CD4-positive, alpha-beta memory T cell (primary cell): ENCODE measurements at regions not wholly inside any gene's neighbourhood (a gene's known extent, or its start where the extent isn't known, plus 50 kb on each side); places are given as distances from the start of the nearest gene placed in this dataset.

Experiments
- CTCF ChIA-PET: fragments of 350-600 bp; sonication (Branson Sonifier 250); formaldehyde crosslinking; loops from one replicate; lab custom pipeline; 2021; ENCODE audit warnings: inconsistent platforms; ENCODE audit not compliant: partially characterized antibody; lab: Charles Lee
- POLR2A ChIA-PET: fragments of 350-600 bp; sonication (Branson Sonifier 250); formaldehyde crosslinking; loops from one replicate; lab custom pipeline; 2021; ENCODE audit not compliant: partially characterized antibody; lab: Charles Lee
- DNase-seq, 5 donors: peaks; one replicate each; pipeline versions ENCODE4 v3.0.0 to v3.0.0-alpha.2; 2020 to 2022; ENCODE audit warnings: mixed read lengths in 1 of 5
- H3K27ac ChIP-seq: one replicate; pipeline ENCODE4 v1.7.0; 2013; ENCODE audit warnings: low read depth, low read length
- H3K27me3 ChIP-seq: 2 replicates; pipeline ENCODE4 v1.7.0; 2013; ENCODE audit warnings: mild to moderate bottlenecking, low read length, moderate library complexity; ENCODE audit not compliant: insufficient read depth
- H3K36me3 ChIP-seq: 2 replicates; pipeline ENCODE4 v1.7.0; 2013; ENCODE audit warnings: mild to moderate bottlenecking, low read length, moderate library complexity; ENCODE audit not compliant: insufficient read depth
- H3K4me1 ChIP-seq: 2 replicates; pipeline ENCODE4 v1.7.0; 2013; ENCODE audit warnings: mild to moderate bottlenecking, low read length, moderate library complexity; ENCODE audit not compliant: insufficient read depth
- H3K4me3 ChIP-seq, 2 donors: one replicate each; pipeline ENCODE4 v1.7.0; 2013; ENCODE audit warnings: low read length in 2 of 2, mild to moderate bottlenecking in 1 of 2
- H3K9me3 ChIP-seq, 2 donors: one replicate each; pipeline ENCODE4 v1.7.0; 2013; ENCODE audit warnings: low read length in 2 of 2, control low read depth in 1 of 2; ENCODE audit not compliant: control insufficient read depth in 1 of 2
- H3K27ac Mint-ChIP-seq, 7 donors: one replicate each; pipeline ENCODE4 v1.8.0; 2020 to 2021; ENCODE audit warnings: mixed read lengths in 7 of 7, mild to moderate bottlenecking in 6 of 7, inconsistent platforms in 3 of 7, moderate library complexity in 3 of 7
- H3K27me3 Mint-ChIP-seq, 2 donors: one replicate each; pipeline ENCODE4 v1.8.0; 2020 to 2021; ENCODE audit warnings: mixed read lengths in 2 of 2
- H3K36me3 Mint-ChIP-seq, 2 donors: one replicate each; pipeline ENCODE4 v1.8.0; 2020 to 2021; ENCODE audit warnings: mixed read lengths in 2 of 2, inconsistent platforms in 1 of 2, mild to moderate bottlenecking in 1 of 2
- H3K4me1 Mint-ChIP-seq, 4 donors: one replicate each; pipeline ENCODE4 v1.8.0; 2020 to 2021; ENCODE audit warnings: mixed read lengths in 4 of 4, mild to moderate bottlenecking in 1 of 4
- H3K4me3 Mint-ChIP-seq, 8 donors: one replicate each; pipeline ENCODE4 v1.8.0; 2020 to 2021; ENCODE audit warnings: mixed read lengths in 8 of 8, mild to moderate bottlenecking in 7 of 8, moderate library complexity in 6 of 8, inconsistent platforms in 3 of 8
- H3K9me3 Mint-ChIP-seq, 8 donors: one replicate each; pipeline ENCODE4 v1.8.0; 2020 to 2021; ENCODE audit warnings: mixed read lengths in 8 of 8, mild to moderate bottlenecking in 5 of 8, inconsistent platforms in 3 of 8, moderate library complexity in 1 of 8
- intact Hi-C: fragments of 100-400 bp; cut with micrococcal nuclease; formaldehyde crosslinking; loops from one replicate; pipeline ENCODE4 v1.15.1; 2023

- H3K4me1 Mint-ChIP-seq = no peaks in the 10 kb centered on the region
- ChIA-PET POLR2A (no interaction called here), CTCF (no interaction called here)
- H3K27me3 ChIP-seq = no peaks in the 10 kb centered on the region
- H3K4me3 ChIP-seq = no peak overlapping the region
- H3K27me3 Mint-ChIP-seq = no peaks in the 10 kb centered on the region
- H3K9me3 ChIP-seq = no peaks in the 10 kb centered on the region
- no peaks in the 10 kb centered on the region for H3K36me3 ChIP-seq
- no peak overlapping the region for H3K4me3 Mint-ChIP-seq
- intact Hi-C loops = no loop called here
- H3K27ac ChIP-seq = no peak overlapping the region
- H3K4me1 ChIP-seq = no peaks in the 10 kb centered on the region
- H3K9me3 Mint-ChIP-seq = peaks cover 0 to 7% (median 3%) of the 10 kb centered on the region in 8 donors
- DNase-seq = no peak
- no peak overlapping the region for H3K27ac Mint-ChIP-seq
- no peaks in the 10 kb centered on the region for H3K36me3 Mint-ChIP-seq
These were observed 750.8 kb upstream of the KLHL29 start for GRCh38 chr2:22634167-22634566.

GRCh38 chr2:22656426-22656825, 728.6 kb upstream of the KLHL29 start:
- Histone ChIP-seq H3K4me3 (no peak overlapping the region), H3K36me3 (no peaks in the 10 kb centered on the region), H3K27me3 (no peaks in the 10 kb centered on the region), H3K4me1 (no peaks in the 10 kb centered on the region), H3K9me3 (no peaks in the 10 kb centered on the region), H3K27ac (no peak overlapping the region)
- Mint-ChIP-seq H3K4me1 (no peaks in the 10 kb centered on the region), H3K4me3 (no peak overlapping the region), H3K27me3 (no peaks in the 10 kb centered on the region), H3K27ac (no peak overlapping the region), H3K9me3 (peaks cover 0 to 8% (median 6%) of the 10 kb centered on the region in 8 donors), H3K36me3 (no peaks in the 10 kb centered on the region)
- intact Hi-C loops = no loop called here
- no peak for DNase-seq
- CTCF ChIA-PET = interaction anchor here (0.6 kb wide), 1 partner anchor 712 kb away, joined by 3 read pairs; no protein-coding TSS in a partner anchor
- POLR2A ChIA-PET = no interaction called here

GRCh38 chr2:22673529-22673928, 711.5 kb upstream of the KLHL29 start:
- H3K4me3 Mint-ChIP-seq = no peak overlapping the region
- Histone ChIP-seq H3K4me1 (no peaks in the 10 kb centered on the region), H3K4me3 (no peak overlapping the region), H3K27ac (no peak overlapping the region), H3K27me3 (no peaks in the 10 kb centered on the region), H3K9me3 (no peaks in the 10 kb centered on the region), H3K36me3 (no peaks in the 10 kb centered on the region)
- no peaks in the 10 kb centered on the region for H3K4me1 Mint-ChIP-seq
- no peaks in the 10 kb centered on the region for H3K36me3 Mint-ChIP-seq
- ChIA-PET POLR2A (no interaction called here), CTCF (no interaction called here)
- H3K27ac Mint-ChIP-seq = no peak overlapping the region
- H3K9me3 Mint-ChIP-seq = peaks cover 0 to 3% (median 0%) of the 10 kb centered on the region in 8 donors
- H3K27me3 Mint-ChIP-seq = no peaks in the 10 kb centered on the region
- intact Hi-C loops = no loop called here
- no peak for DNase-seq

- no peaks in the 10 kb centered on the region for H3K4me1 ChIP-seq
- no peak for DNase-seq
- H3K4me3 ChIP-seq = no peak overlapping the region
- H3K27ac Mint-ChIP-seq = no peak overlapping the region
- no peak overlapping the region for H3K4me3 Mint-ChIP-seq
- no peaks in the 10 kb centered on the region for H3K36me3 Mint-ChIP-seq
- H3K9me3 Mint-ChIP-seq = peaks cover 0 to 11% (median 3%) of the 10 kb centered on the region in 8 donors
- ChIA-PET CTCF (no interaction called here), POLR2A (no interaction called here)
- H3K4me1 Mint-ChIP-seq = no peaks in the 10 kb centered on the region
- intact Hi-C loops = no loop called here
- no peaks in the 10 kb centered on the region for H3K36me3 ChIP-seq
- H3K27me3 ChIP-seq = no peaks in the 10 kb centered on the region
- H3K27ac ChIP-seq = no peak overlapping the region
- no peaks in the 10 kb centered on the region for H3K9me3 ChIP-seq
- H3K27me3 Mint-ChIP-seq = no peaks in the 10 kb centered on the region
These were observed 701.1 kb upstream of the KLHL29 start for GRCh38 chr2:22683914-22684313.

GRCh38 chr2:22690096-22690495, 694.9 kb upstream of the KLHL29 start:
- Mint-ChIP-seq H3K9me3 (peaks cover 0 to 7% (median 4%) of the 10 kb centered on the region in 8 donors), H3K36me3 (no peaks in the 10 kb centered on the region), H3K27ac (no peak overlapping the region), H3K27me3 (no peaks in the 10 kb centered on the region), H3K4me3 (no peak overlapping the region), H3K4me1 (no peaks in the 10 kb centered on the region)
- DNase-seq = no peak
- Histone ChIP-seq H3K4me1 (no peaks in the 10 kb centered on the region), H3K9me3 (no peaks in the 10 kb centered on the region), H3K27me3 (no peaks in the 10 kb centered on the region), H3K36me3 (no peaks in the 10 kb centered on the region), H3K27ac (no peak overlapping the region), H3K4me3 (no peak overlapping the region)
- intact Hi-C loops = no loop called here
- POLR2A ChIA-PET = no interaction called here
- CTCF ChIA-PET = no interaction called here

- H3K27me3 Mint-ChIP-seq = no peaks in the 10 kb centered on the region
- H3K36me3 ChIP-seq = no peaks in the 10 kb centered on the region
- DNase-seq = no peak
- no peaks in the 10 kb centered on the region for H3K4me1 ChIP-seq
- H3K27ac ChIP-seq = no peak overlapping the region
- H3K4me3 Mint-ChIP-seq = no peak overlapping the region
- H3K9me3 Mint-ChIP-seq = peaks cover 0 to 6% (median 3%) of the 10 kb centered on the region in 8 donors
- POLR2A ChIA-PET = no interaction called here
- intact Hi-C loops = no loop called here
- H3K4me3 ChIP-seq = no peak overlapping the region
- CTCF ChIA-PET = no interaction called here
- H3K27me3 ChIP-seq = no peaks in the 10 kb centered on the region
- H3K27ac Mint-ChIP-seq = no peak overlapping the region
- no peaks in the 10 kb centered on the region for H3K36me3 Mint-ChIP-seq
- H3K9me3 ChIP-seq = no peaks in the 10 kb centered on the region
- H3K4me1 Mint-ChIP-seq = no peaks in the 10 kb centered on the region
These were observed 693.3 kb upstream of the KLHL29 start for GRCh38 chr2:22691666-22692065.

GRCh38 chr2:22692746-22693145, 692.2 kb upstream of the KLHL29 start:
- Histone ChIP-seq H3K4me3 (no peak overlapping the region), H3K36me3 (no peaks in the 10 kb centered on the region), H3K27ac (no peak overlapping the region), H3K27me3 (no peaks in the 10 kb centered on the region), H3K4me1 (no peaks in the 10 kb centered on the region), H3K9me3 (no peaks in the 10 kb centered on the region)
- DNase-seq = no peak
- intact Hi-C loops = no loop called here
- no peaks in the 10 kb centered on the region for H3K27me3 Mint-ChIP-seq
- POLR2A ChIA-PET = no interaction called here
- no peaks in the 10 kb centered on the region for H3K36me3 Mint-ChIP-seq
- CTCF ChIA-PET = no interaction called here
- no peak overlapping the region for H3K27ac Mint-ChIP-seq
- no peaks in the 10 kb centered on the region for H3K4me1 Mint-ChIP-seq
- H3K9me3 Mint-ChIP-seq = peaks cover 0 to 6% (median under 1%) of the 10 kb centered on the region in 8 donors
- no peak overlapping the region for H3K4me3 Mint-ChIP-seq

GRCh38 chr2:22694300-22694699, 690.7 kb upstream of the KLHL29 start:
- no peaks in the 10 kb centered on the region for H3K27me3 ChIP-seq
- intact Hi-C loops = no loop called here
- no peaks in the 10 kb centered on the region for H3K36me3 ChIP-seq
- H3K4me1 Mint-ChIP-seq = no peaks in the 10 kb centered on the region
- no peak for DNase-seq
- no peak overlapping the region for H3K27ac ChIP-seq
- H3K4me1 ChIP-seq = no peaks in the 10 kb centered on the region
- H3K4me3 Mint-ChIP-seq = no peak overlapping the region
- no peak overlapping the region for H3K27ac Mint-ChIP-seq
- no peaks in the 10 kb centered on the region for H3K36me3 Mint-ChIP-seq
- H3K9me3 Mint-ChIP-seq = peaks cover 0 to 6% (median under 1%) of the 10 kb centered on the region in 8 donors
- H3K9me3 ChIP-seq = no peaks in the 10 kb centered on the region
- ChIA-PET POLR2A (no interaction called here), CTCF (no interaction called here)
- no peak overlapping the region for H3K4me3 ChIP-seq
- no peaks in the 10 kb centered on the region for H3K27me3 Mint-ChIP-seq
